K562 (cell line): ENCODE measurements at regions not wholly inside any gene's neighbourhood (a gene's known extent, or its start where the extent isn't known, plus 50 kb on each side); places are given as distances from the start of the nearest gene placed in this dataset.

Source experiments
- TCF3 ChIP-seq: sonication (generic); formaldehyde crosslinking; IDR thresholded peaks from 2 replicates; pipeline ENCODE4 v1.4.0; 2020; ENCODE audit warnings: mild to moderate bottlenecking, missing genetic modification reagents
- TF ChIP-seq, protein P1 (sequence below), 3 experiments: IDR thresholded peaks in 2 of 3; conservative IDR thresholded peaks in 1 of 3; 2 replicates each; pipeline ENCODE4 v1.5.1; 2011 to 2012; ENCODE audit warnings: low read length in 3 of 3, mild to moderate bottlenecking in 3 of 3, control low read depth in 2 of 3, improper control_type of control experiment in 1 of 3, inconsistent platforms in 1 of 3, low read depth in 1 of 3, mixed read lengths in 1 of 3, moderate library complexity in 1 of 3; ENCODE audit not compliant: insufficient read depth in 2 of 3
- TF ChIP-seq, protein P2 (sequence below): fragments of 450-650 bp; IDR thresholded peaks from 2 replicates; pipeline ENCODE4 v1.6.1; 2016; ENCODE audit warnings: missing biosample characterization, missing genetic modification characterization

DNA sequence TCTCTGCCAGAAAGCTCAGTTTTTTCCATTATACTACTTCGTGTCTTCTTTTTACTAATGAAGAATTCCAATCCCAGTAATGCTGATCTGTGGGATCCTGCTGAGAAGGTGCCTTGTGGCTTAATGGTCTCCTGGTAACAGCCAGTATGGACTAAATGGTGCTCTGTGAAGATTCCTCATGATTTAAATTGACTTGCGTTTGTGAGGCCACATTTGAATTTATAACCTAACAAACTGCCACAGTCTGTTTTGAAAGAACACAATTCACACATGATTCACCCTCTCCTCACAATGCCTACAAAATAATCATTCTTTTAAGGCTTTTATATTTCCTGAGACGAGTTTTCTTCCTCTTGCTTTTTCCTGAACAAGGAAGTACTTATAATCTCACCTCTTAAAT lies 140.0 kb downstream of the MBL2 start:
- no peak for TF ChIP-seq TCF3 (CRISPR knock-in tag)
- TF ChIP-seq, protein P1, sequence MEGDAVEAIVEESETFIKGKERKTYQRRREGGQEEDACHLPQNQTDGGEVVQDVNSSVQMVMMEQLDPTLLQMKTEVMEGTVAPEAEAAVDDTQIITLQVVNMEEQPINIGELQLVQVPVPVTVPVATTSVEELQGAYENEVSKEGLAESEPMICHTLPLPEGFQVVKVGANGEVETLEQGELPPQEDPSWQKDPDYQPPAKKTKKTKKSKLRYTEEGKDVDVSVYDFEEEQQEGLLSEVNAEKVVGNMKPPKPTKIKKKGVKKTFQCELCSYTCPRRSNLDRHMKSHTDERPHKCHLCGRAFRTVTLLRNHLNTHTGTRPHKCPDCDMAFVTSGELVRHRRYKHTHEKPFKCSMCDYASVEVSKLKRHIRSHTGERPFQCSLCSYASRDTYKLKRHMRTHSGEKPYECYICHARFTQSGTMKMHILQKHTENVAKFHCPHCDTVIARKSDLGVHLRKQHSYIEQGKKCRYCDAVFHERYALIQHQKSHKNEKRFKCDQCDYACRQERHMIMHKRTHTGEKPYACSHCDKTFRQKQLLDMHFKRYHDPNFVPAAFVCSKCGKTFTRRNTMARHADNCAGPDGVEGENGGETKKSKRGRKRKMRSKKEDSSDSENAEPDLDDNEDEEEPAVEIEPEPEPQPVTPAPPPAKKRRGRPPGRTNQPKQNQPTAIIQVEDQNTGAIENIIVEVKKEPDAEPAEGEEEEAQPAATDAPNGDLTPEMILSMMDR (IDR thresholded peaks at IDR 0.05 in 2 of 3, conservative IDR thresholded peaks at IDR 0.05 in 1 of 3; ENCODE audit: insufficient read depth in 2 of 3, low read depth in 1 of 3, low read length in 3 of 3): no peak
- TF ChIP-seq, protein P2, sequence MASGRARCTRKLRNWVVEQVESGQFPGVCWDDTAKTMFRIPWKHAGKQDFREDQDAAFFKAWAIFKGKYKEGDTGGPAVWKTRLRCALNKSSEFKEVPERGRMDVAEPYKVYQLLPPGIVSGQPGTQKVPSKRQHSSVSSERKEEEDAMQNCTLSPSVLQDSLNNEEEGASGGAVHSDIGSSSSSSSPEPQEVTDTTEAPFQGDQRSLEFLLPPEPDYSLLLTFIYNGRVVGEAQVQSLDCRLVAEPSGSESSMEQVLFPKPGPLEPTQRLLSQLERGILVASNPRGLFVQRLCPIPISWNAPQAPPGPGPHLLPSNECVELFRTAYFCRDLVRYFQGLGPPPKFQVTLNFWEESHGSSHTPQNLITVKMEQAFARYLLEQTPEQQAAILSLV (tag): no peak
